Neural cell (in vitro differentiated cells): ENCODE measurements at regions not wholly inside any gene's neighbourhood (a gene's known extent, or its start where the extent isn't known, plus 50 kb on each side); places are given as distances from the start of the nearest gene placed in this dataset.

Experiments
- H2AFZ ChIP-seq: fragments of 200-600, 300-800 bp; sonication (generic), shearing (Covaris generic); 2 replicates; pipeline ENCODE4 v1.6.0; 2014; ENCODE audit warnings: low read depth, mild to moderate bottlenecking, antibody characterized with exemption, low read length, moderate library complexity
- H3F3A ChIP-seq: fragments of 200-600 bp; shearing (Covaris generic); 2 replicates; pipeline ENCODE4 v1.6.1; 2016; ENCODE audit warnings: mild to moderate bottlenecking, moderate library complexity, mixed read lengths, antibody characterized with exemption, low read length; ENCODE audit not compliant: insufficient read depth, poor library complexity, severe bottlenecking
- H3K27ac ChIP-seq: fragments of 200-600, 300-800 bp; sonication (generic), shearing (Covaris generic); 2 replicates; pipeline ENCODE4 v1.5.1; 2014; ENCODE audit warnings: mild to moderate bottlenecking, low read length, moderate library complexity
- H3K27me3 ChIP-seq: fragments of 300-800, 200-600 bp; sonication (generic), shearing (Covaris generic); 2 replicates; pipeline ENCODE4 v1.6.0; 2014; ENCODE audit warnings: mild to moderate bottlenecking, low read depth, low read length, moderate library complexity; ENCODE audit not compliant: insufficient read depth
- H3K36me3 ChIP-seq: fragments of 300-800, 200-600 bp; sonication (generic), shearing (Covaris generic); 2 replicates; pipeline ENCODE4 v1.5.1; 2014; ENCODE audit warnings: mild to moderate bottlenecking, antibody characterized with exemption, low read length, moderate library complexity; ENCODE audit not compliant: insufficient read depth
- H3K4me2 ChIP-seq: fragments of 300-800, 200-600 bp; sonication (generic), shearing (Covaris generic); 2 replicates; pipeline ENCODE4 v1.6.0; 2014; ENCODE audit warnings: mild to moderate bottlenecking, low read length
- H3K4me3 ChIP-seq: fragments of 300-800, 200-600 bp; sonication (generic), shearing (Covaris generic); 2 replicates; pipeline ENCODE4 v1.5.1; 2014; ENCODE audit warnings: mild to moderate bottlenecking, low read length, moderate library complexity
- H3K79me2 ChIP-seq: fragments of 200-600 bp; shearing (Covaris generic); replicated peaks from 2 replicates; pipeline ENCODE4 v1.6.0; 2014; ENCODE audit warnings: mild to moderate bottlenecking, low read length, moderate library complexity; ENCODE audit not compliant: insufficient read depth
- H3K9ac ChIP-seq: fragments of 300-800, 200-600 bp; sonication (generic), shearing (Covaris generic); 2 replicates; pipeline ENCODE4 v1.6.1; 2016; ENCODE audit warnings: mild to moderate bottlenecking, low read length, mixed read lengths
- H3K9me2 ChIP-seq: fragments of 200-600 bp; shearing (Covaris generic); 2 replicates; pipeline ENCODE4 v1.6.1; 2016; ENCODE audit warnings: mild to moderate bottlenecking, low read length, mixed read lengths; ENCODE audit not compliant: insufficient read depth
- H3K9me3 ChIP-seq: fragments of 200-600, 300-800 bp; sonication (generic), shearing (Covaris generic); 2 replicates; pipeline ENCODE4 v1.6.1; 2016; ENCODE audit warnings: mild to moderate bottlenecking, mixed run types, low read length, moderate library complexity, mixed read lengths
- H4K20me1 ChIP-seq: fragments of 200-600 bp; shearing (Covaris generic); 2 replicates; pipeline ENCODE4 v1.6.1; 2016; ENCODE audit warnings: mild to moderate bottlenecking, mixed run types; ENCODE audit not compliant: insufficient read depth
- CTCF ChIP-seq: fragments of 450-650 bp; IDR thresholded peaks from 2 replicates; pipeline ENCODE4 v1.5.1; 2014; ENCODE audit warnings: antibody characterized with exemption, mild to moderate bottlenecking, moderate library complexity; ENCODE audit not compliant: poor library complexity, severe bottlenecking
- EP300 ChIP-seq: fragments of 450-650 bp; conservative IDR thresholded peaks from 2 replicates; pipeline ENCODE4 v1.6.1; 2014; ENCODE audit warnings: antibody characterized with exemption, mild to moderate bottlenecking, moderate library complexity; ENCODE audit not compliant: poor library complexity, severe bottlenecking
- EZH2 ChIP-seq: fragments of 200-600, 300-800 bp; shearing (Covaris generic), sonication (generic); IDR thresholded peaks from 2 replicates; pipeline ENCODE4 v1.6.1; 2014; ENCODE audit warnings: antibody characterized with exemption, low read length, borderline replicate concordance, mild to moderate bottlenecking; ENCODE audit not compliant: insufficient read depth, poor library complexity, severe bottlenecking
- MXI1 ChIP-seq: fragments of 450-650 bp; conservative IDR thresholded peaks from 2 replicates; pipeline ENCODE4 v1.6.1; 2014; ENCODE audit warnings: antibody characterized with exemption, mild to moderate bottlenecking; ENCODE audit not compliant: poor library complexity, severe bottlenecking
- POLR2AphosphoS5 ChIP-seq: IDR thresholded peaks from 2 replicates; pipeline ENCODE4 v1.6.1; 2012
- RAD21 ChIP-seq: fragments of 450-650 bp; conservative IDR thresholded peaks from 2 replicates; pipeline ENCODE4 v1.6.1; 2014; ENCODE audit warnings: antibody characterized with exemption, mild to moderate bottlenecking, moderate library complexity
- REST ChIP-seq: IDR thresholded peaks from 2 replicates; pipeline ENCODE4 v1.6.1; 2012; ENCODE audit warnings: borderline replicate concordance
- SMC3 ChIP-seq: fragments of 450-650 bp; conservative IDR thresholded peaks from 2 replicates; pipeline ENCODE4 v1.6.1; 2014; ENCODE audit warnings: antibody characterized with exemption, mild to moderate bottlenecking, moderate library complexity; ENCODE audit not compliant: poor library complexity
- TAF1 ChIP-seq: IDR thresholded peaks from 2 replicates; pipeline ENCODE4 v1.6.1; 2012; ENCODE audit warnings: low read depth

- Histone ChIP-seq H3K9ac (no peak overlapping the region), H2AFZ (no peak overlapping the region), H3K27me3 (no peaks in the 10 kb centered on the region), H3K36me3 (no peaks in the 10 kb centered on the region), H3K9me3 (no peaks in the 10 kb centered on the region), H3K79me2 (no peaks in the 10 kb centered on the region), H3K4me3 (no peak overlapping the region), H3F3A (no peaks in the 10 kb centered on the region), H4K20me1 (no peaks in the 10 kb centered on the region), H3K4me2 (no peak overlapping the region), H3K27ac (no peak overlapping the region), H3K9me2 (no peaks in the 10 kb centered on the region)
- TF ChIP-seq RAD21 = no peak
- no peak for TF ChIP-seq MXI1
- no peak for TF ChIP-seq REST
- no peak for TF ChIP-seq EZH2
- TF ChIP-seq CTCF = no peak
- no peak for TF ChIP-seq SMC3
- TF ChIP-seq POLR2AphosphoS5 = no peak
- no peak for TF ChIP-seq EP300
- TF ChIP-seq TAF1 = no peak
Observed at GRCh38 chr11:95584180-95584579, 205.4 kb downstream of the FAM76B start.

GRCh38 chr11:95577716-95578460 lies 211.7 kb downstream of the FAM76B start:
- Histone ChIP-seq H3K4me2 (no peak overlapping the region), H3K27me3 (no peaks in the 10 kb centered on the region), H4K20me1 (no peaks in the 10 kb centered on the region), H2AFZ (no peak overlapping the region), H3K79me2 (no peaks in the 10 kb centered on the region), H3K9ac (no peak overlapping the region), H3F3A (no peaks in the 10 kb centered on the region), H3K4me3 (no peak overlapping the region), H3K9me2 (no peaks in the 10 kb centered on the region), H3K36me3 (no peaks in the 10 kb centered on the region), H3K9me3 (no peaks in the 10 kb centered on the region), H3K27ac (no peak overlapping the region)
- TF ChIP-seq RAD21 (no peak), EP300 (no peak), CTCF (no peak), EZH2 (no peak), SMC3 (no peak), MXI1 (no peak)
